HG03196 (cell line): ENCODE measurements at regions not wholly inside any gene's neighbourhood (a gene's known extent, or its start where the extent isn't known, plus 50 kb on each side); places are given as distances from the start of the nearest gene placed in this dataset.

Experiments
- ATAC-seq: cut with Tn5 transposase; IDR thresholded peaks from one replicate; pipeline ENCODE4 v1.9.1; 2021; ENCODE audit not compliant: unreplicated experiment

GRCh38 chr20:7379621-7380220, 560.5 kb downstream of the HAO1 start:
- ATAC-seq: no peak

- no peak for ATAC-seq
Measured at GRCh38 chr20:7383216-7383615, 557.0 kb downstream of the HAO1 start.

GRCh38 chr20:7387638-7388193, 552.5 kb downstream of the HAO1 start:
- ATAC-seq: no peak

GRCh38 chr20:7389216-7389615, 551.0 kb downstream of the HAO1 start:
- ATAC-seq: no peak

- no peak for ATAC-seq
Measured at GRCh38 chr20:7392542-7393206, 547.6 kb downstream of the HAO1 start.

- ATAC-seq: no peak
Measured at GRCh38 chr20:7399114-7399513, 541.1 kb downstream of the HAO1 start.

GRCh38 chr20:7399575-7399974, 540.7 kb downstream of the HAO1 start:
- ATAC-seq: no peak

GRCh38 chr20:7406671-7407070, 533.6 kb downstream of the HAO1 start:
- no peak for ATAC-seq

- no peak for ATAC-seq
Measured at GRCh38 chr20:7410150-7410549, 530.1 kb downstream of the HAO1 start.

GRCh38 chr20:7411075-7411474, 529.2 kb downstream of the HAO1 start:
- ATAC-seq: no peak

GRCh38 chr20:7415427-7415826, 524.8 kb downstream of the HAO1 start:
- ATAC-seq: no peak

GRCh38 chr20:7416382-7416781, 523.9 kb downstream of the HAO1 start:
- no peak for ATAC-seq

GRCh38 chr20:7420345-7420744, 519.9 kb downstream of the HAO1 start:
- ATAC-seq: no peak

- no peak for ATAC-seq
Measured at GRCh38 chr20:7426890-7427496, 513.3 kb downstream of the HAO1 start.

GRCh38 chr20:7428946-7429345, 511.3 kb downstream of the HAO1 start:
- no peak for ATAC-seq

- ATAC-seq: no peak
Measured at GRCh38 chr20:7432612-7433011, 507.6 kb downstream of the HAO1 start.

- ATAC-seq: no peak
Measured at GRCh38 chr20:7437311-7437710, 502.9 kb downstream of the HAO1 start.

GRCh38 chr20:7449269-7449668, 491.0 kb downstream of the HAO1 start:
- ATAC-seq: no peak

- no peak for ATAC-seq
Measured at GRCh38 chr20:7452890-7453289, 487.4 kb downstream of the HAO1 start.

GRCh38 chr20:7454047-7454446, 486.2 kb downstream of the HAO1 start:
- ATAC-seq: no peak

GRCh38 chr20:7458459-7458858, 481.8 kb downstream of the HAO1 start:
- ATAC-seq: no peak

GRCh38 chr20:7459083-7459482, 481.2 kb downstream of the HAO1 start:
- ATAC-seq: no peak
